Neural progenitor cell (in vitro differentiated cells): ENCODE measurements at regions not wholly inside any gene's neighbourhood (a gene's known extent, or its start where the extent isn't known, plus 50 kb on each side); places are given as distances from the start of the nearest gene placed in this dataset.

Experiments used
- CTCF ChIP-seq: fragments of 200-600 bp; sonication (generic); IDR thresholded peaks from 2 replicates; pipeline ENCODE4 v1.5.1; 2017; ENCODE audit warnings: antibody characterized with exemption, mild to moderate bottlenecking
- EZH2 ChIP-seq: fragments of 200-600 bp; sonication (generic); IDR thresholded peaks from 2 replicates; pipeline ENCODE4 v1.6.1; 2017; ENCODE audit warnings: antibody characterized with exemption, mild to moderate bottlenecking, moderate library complexity

GRCh38 chr2:215848698-215849097 lies 164.7 kb downstream of the MREG start:
- TF ChIP-seq CTCF (no peak), EZH2 (no peak)
